ENCODE measurements at regions not wholly inside any gene's neighbourhood (a gene's known extent, or its start where the extent isn't known, plus 50 kb on each side); places are given as distances from the start of the nearest gene placed in this dataset.

GRCh38 chr17:15036238-15036637, 228.9 kb downstream of the PMP22 start:
- no peak overlapping the region for H3K9ac ChIP-seq (replicated peaks in 1 of 4; ENCODE audit: extremely low read depth in 1 of 4, low read depth in 3 of 4, low read length in 3 of 4)
- WGBS, 2 experiments (ENCODE audit: extremely low coverage in 1 of 2, insufficient coverage in 1 of 2, insufficient read length in 1 of 2, insufficient replicate concordance in 2 of 2, low coverage in 1 of 2, low lambda C conversion rate in 2 of 2, missing lambda C conversion rate in 1 of 2), result 53% methylated on average over 8 of the region's 8 CpGs; no CpG with 5 or more reads in 1 of the 2 experiments
- no peaks in the 10 kb centered on the region for H3K79me2 ChIP-seq (ENCODE audit: control insufficient read depth in 1 of 2, insufficient read depth in 2 of 2, low read length in 2 of 2)
- peak overlapping the region in 1 of 4 experiments; percentile 24; a peak in 1 of 8 replicates for H3K4me3 ChIP-seq (ENCODE audit: extremely low read depth in 1 of 4, insufficient read depth in 2 of 4, low read depth in 3 of 4, low read length in 4 of 4)
- peaks cover 2 to 7% (median 3%) of the 10 kb centered on the region in 4 experiments; a peak in 6 of 7 replicates for H3K4me1 ChIP-seq (replicated peaks in 1 of 4; ENCODE audit: control insufficient read depth in 3 of 4, insufficient read depth in 4 of 4, low read length in 3 of 4)
- H3K36me3 ChIP-seq (ENCODE audit: control insufficient read depth in 2 of 4, insufficient read depth in 4 of 4, low read length in 3 of 4), result no peaks in the 10 kb centered on the region
- no peak overlapping the region for H3K4ac ChIP-seq (replicated peaks; ENCODE audit: insufficient read length, low read depth, low read length)
- H2AFZ ChIP-seq (ENCODE audit: low read length), result peak overlapping the region; percentile 48; the same call in 1 of the 2 replicates
- no peak overlapping the region for H2AK5ac ChIP-seq (ENCODE audit: low read depth, low read length)
- no peak overlapping the region for H3K23ac ChIP-seq (ENCODE audit: insufficient read length)
- 0 out of 2 replicates have a peak overlapping the region, but pooled peaks have one; percentile 33 for H2BK12ac ChIP-seq (ENCODE audit: low read depth, low read length)
- FAIRE-seq (no peak), DNase-seq (ENCODE audit: low read depth in 1 of 2, low spot score in 2 of 2) (no peak)
- ChIA-PET CTCF (ENCODE audit: partially characterized antibody) (interaction anchor here (0.5 to 2.1 kb wide), 5 partner anchors 12 to 150 kb away, joined by 3 to 6 read pairs (median 3); no protein-coding TSS in a partner anchor), POLR2A (ENCODE audit: partially characterized antibody) (no interaction called here)
- H3K18ac ChIP-seq (ENCODE audit: extremely low read depth, low read length), result peak overlapping the region; percentile 13; the same call in 1 of the 2 replicates
- 0 out of 2 replicates have a peak overlapping the region, but pooled peaks have one; percentile 6 for H2BK20ac ChIP-seq (ENCODE audit: low read length)
- H3K14ac ChIP-seq (ENCODE audit: insufficient read length), result no peak overlapping the region
- no peaks in the 10 kb centered on the region for H3K79me1 ChIP-seq (ENCODE audit: low read depth, low read length)
- peaks cover 0 to 3% of the 10 kb centered on the region in 2 experiments; a peak in 1 of 4 replicates for H3K9me3 ChIP-seq (ENCODE audit: insufficient read depth in 2 of 2, low read depth in 1 of 2, low read length in 1 of 2)
- no peak overlapping the region for H4K8ac ChIP-seq (ENCODE audit: extremely low read depth, insufficient read depth, low read length)
- H4K5ac ChIP-seq (ENCODE audit: insufficient read length, low read depth, low read length), result no peak overlapping the region
- H2BK5ac ChIP-seq (ENCODE audit: low read depth, low read length), result 0 out of 2 replicates have a peak overlapping the region, but pooled peaks have one; percentile 49
- H2BK15ac ChIP-seq (ENCODE audit: low read length), result no peak overlapping the region
- H3K56ac ChIP-seq (replicated peaks; ENCODE audit: insufficient read length, low read depth, low read length), result no peak overlapping the region
- no peaks in the 10 kb centered on the region for H4K20me1 ChIP-seq (replicated peaks in 1 of 2; ENCODE audit: control insufficient read depth in 1 of 2, insufficient read depth in 2 of 2, low read length in 2 of 2)
- no peak overlapping the region for H4K91ac ChIP-seq (replicated peaks; ENCODE audit: insufficient read length, low read length)
- TF ChIP-seq GTF2F1 (IDR thresholded peaks at IDR 0.05; ENCODE audit: borderline replicate concordance, low read depth, low read length) (no peak), ATF3 (IDR thresholded peaks at IDR 0.05; ENCODE audit: insufficient read depth, low read depth, low read length) (no peak), MAX (IDR thresholded peaks at IDR 0.05) (peak; percentile 53), TEAD4 (IDR thresholded peaks at IDR 0.05; ENCODE audit: low read depth, low read length) (0 out of 2 replicates have a peak, but pooled peaks have one; percentile 15), KDM5A (IDR thresholded peaks at IDR 0.05; ENCODE audit: low read length) (no peak), SIN3A (conservative IDR thresholded peaks at IDR 0.05 in 1 of 2, IDR thresholded peaks at IDR 0.05 in 1 of 2; ENCODE audit: low read depth in 1 of 2, low read length in 2 of 2) (no peak), CREB1 (IDR thresholded peaks at IDR 0.05) (no peak), SAP30 (IDR thresholded peaks at IDR 0.05; ENCODE audit: insufficient read depth, insufficient replicate concordance, low read length) (no peak), YY1 (IDR thresholded peaks at IDR 0.05; ENCODE audit: low read depth, low read length) (peak; percentile 61; the same call in 1 of the 2 replicates), SUZ12 (IDR thresholded peaks at IDR 0.05; ENCODE audit: low read length) (no peak), KDM1A (IDR thresholded peaks at IDR 0.05; ENCODE audit: borderline replicate concordance, low read length) (no peak)
- TF ChIP-seq, protein P1, sequence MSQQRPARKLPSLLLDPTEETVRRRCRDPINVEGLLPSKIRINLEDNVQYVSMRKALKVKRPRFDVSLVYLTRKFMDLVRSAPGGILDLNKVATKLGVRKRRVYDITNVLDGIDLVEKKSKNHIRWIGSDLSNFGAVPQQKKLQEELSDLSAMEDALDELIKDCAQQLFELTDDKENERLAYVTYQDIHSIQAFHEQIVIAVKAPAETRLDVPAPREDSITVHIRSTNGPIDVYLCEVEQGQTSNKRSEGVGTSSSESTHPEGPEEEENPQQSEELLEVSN (IDR thresholded peaks at IDR 0.05), result peak; percentile 33; the same call in 1 of the 2 replicates
- H3K4me2 ChIP-seq (ENCODE audit: insufficient read depth in 1 of 2, low read depth in 2 of 2, low read length in 2 of 2), result peak overlapping the region in 1 of 2 experiments; percentile 25; a peak in 1 of 4 replicates
- 0 out of 2 replicates have a peak overlapping the region, but pooled peaks have one; percentile 20 for H3K27ac ChIP-seq (ENCODE audit: low read depth, low read length)
- no peaks in the 10 kb centered on the region; a peak in 1 of 7 replicates for H3K27me3 ChIP-seq (replicated peaks in 1 of 4; ENCODE audit: control insufficient read depth in 3 of 4, extremely low read depth in 1 of 4, insufficient read depth in 3 of 4, low read length in 3 of 4)
- H3K23me2 ChIP-seq (ENCODE audit: low read depth, low read length), result no peaks in the 10 kb centered on the region
- no peak overlapping the region for H2BK120ac ChIP-seq (replicated peaks; ENCODE audit: low read depth, low read length)

All from H1 (cell line).